Spinal cord (tissue), 9 donors: ENCODE measurements at regions not wholly inside any gene's neighbourhood (a gene's known extent, or its start where the extent isn't known, plus 50 kb on each side); places are given as distances from the start of the nearest gene placed in this dataset.

ENCODE experiments used
- DNase-seq, 6 donors: peaks; one replicate each; pipeline versions ENCODE4 v3.0.0 to v3.0.0-alpha.2; 2013 to 2015; ENCODE audit warnings: low spot score in 6 of 6, low read depth in 4 of 6
- H3K27ac ChIP-seq: one replicate; pipeline ENCODE4 v1.5.1; 2013; ENCODE audit warnings: low read depth, low read length, control low read depth
- H3K27me3 ChIP-seq: one replicate; pipeline ENCODE4 v1.6.1; 2013; ENCODE audit warnings: low read length; ENCODE audit not compliant: control insufficient read depth, insufficient read depth
- H3K36me3 ChIP-seq: one replicate; pipeline ENCODE4 v1.6.1; 2013; ENCODE audit warnings: low read length; ENCODE audit not compliant: control insufficient read depth, insufficient read depth
- H3K4me1 ChIP-seq: one replicate; pipeline ENCODE4 v1.6.1; 2013; ENCODE audit warnings: low read length; ENCODE audit not compliant: control insufficient read depth, insufficient read depth
- H3K4me3 ChIP-seq: one replicate; pipeline ENCODE4 v1.5.1; 2013; ENCODE audit warnings: low read depth, low read length, control low read depth
- H3K9me3 ChIP-seq: one replicate; pipeline ENCODE4 v1.6.1; 2013; ENCODE audit warnings: low read length; ENCODE audit not compliant: control insufficient read depth, insufficient read depth
- WGBS: methylation state at CpG from one replicate; pipeline ENCODE4 v1.1.5; 2013; ENCODE audit warnings: missing lambda C conversion rate; ENCODE audit not compliant: insufficient coverage; 5-methylcytosine and 5-hydroxymethylcytosine counted together
- donor health status: healthy.

DNA sequence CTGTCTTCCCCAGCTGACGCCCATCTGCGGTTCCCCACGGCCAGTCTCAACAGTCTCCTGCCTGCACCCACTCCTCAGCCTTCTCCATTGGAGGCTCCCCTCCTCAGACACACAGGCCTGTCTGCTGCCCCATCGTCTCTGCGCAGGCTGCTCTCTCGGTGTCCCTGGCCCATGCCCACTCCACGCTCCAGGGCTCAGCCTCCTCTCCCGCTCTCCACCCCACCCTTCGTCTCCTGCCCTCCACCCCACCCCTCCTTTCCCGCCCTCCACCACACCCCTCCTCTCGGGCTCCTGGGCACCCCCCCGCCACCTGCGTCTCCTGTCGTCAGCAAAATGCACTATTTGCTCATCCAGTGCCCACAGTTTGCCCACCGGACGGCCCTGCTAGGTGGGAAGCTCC is 119.6 kb upstream of the DIO3 start:
- no peak overlapping the region for H3K4me3 ChIP-seq
- H3K27me3 ChIP-seq, result no peaks in the 10 kb centered on the region
- 95% methylated on average over 14 of the region's 16 CpGs for WGBS
- H3K27ac ChIP-seq, result no peak overlapping the region
- H3K9me3 ChIP-seq, result no peaks in the 10 kb centered on the region
- DNase-seq, result no peak
- no peaks in the 10 kb centered on the region for H3K4me1 ChIP-seq
- H3K36me3 ChIP-seq, result no peaks in the 10 kb centered on the region

DNA sequence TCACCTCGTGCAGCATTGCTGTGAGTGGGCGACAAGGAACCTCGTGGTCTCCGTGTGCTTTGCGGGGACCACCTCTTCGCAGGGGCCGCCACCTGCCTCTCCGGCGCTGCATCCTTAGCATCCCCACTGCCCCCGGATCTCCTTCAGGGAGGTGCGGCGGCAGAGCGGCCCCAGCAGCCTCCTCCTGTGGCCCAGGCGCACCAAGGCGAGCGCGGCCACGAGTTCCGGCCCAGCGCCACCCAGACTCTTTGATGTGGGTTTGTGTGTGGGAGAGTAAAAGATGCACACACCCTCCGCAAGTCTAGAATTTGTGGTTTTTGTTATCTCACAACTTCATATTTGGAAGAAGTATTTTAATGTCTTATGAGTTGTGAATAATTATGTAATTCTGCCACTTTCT is 118.8 kb upstream of the DIO3 start:
- Histone ChIP-seq H3K27ac (no peak overlapping the region), H3K4me1 (no peaks in the 10 kb centered on the region), H3K9me3 (no peaks in the 10 kb centered on the region), H3K36me3 (no peaks in the 10 kb centered on the region), H3K4me3 (no peak overlapping the region), H3K27me3 (no peaks in the 10 kb centered on the region)
- no peak for DNase-seq
- WGBS, result 94% methylated on average over 19 of the region's 21 CpGs

DNA sequence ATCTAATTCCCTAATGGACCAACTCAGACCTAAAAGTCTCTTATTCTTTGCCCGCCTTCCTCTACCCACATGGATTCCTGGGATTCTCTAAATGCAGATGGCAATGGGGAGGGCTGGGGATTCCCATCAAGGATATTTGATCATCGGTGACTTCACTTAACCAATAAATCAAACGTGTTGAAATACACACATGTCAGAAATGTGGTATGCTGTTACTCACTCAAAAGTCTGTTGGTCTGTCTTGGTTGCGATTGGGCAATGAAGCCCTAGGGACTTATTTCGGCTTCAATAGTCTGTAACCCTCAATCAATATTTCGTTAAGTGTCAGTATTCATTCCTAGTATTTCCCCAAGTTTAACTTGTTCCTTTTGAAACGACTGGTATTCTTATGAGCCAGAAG is 117.2 kb upstream of the DIO3 start:
- no peaks in the 10 kb centered on the region for H3K27me3 ChIP-seq
- H3K9me3 ChIP-seq, result no peaks in the 10 kb centered on the region
- no peaks in the 10 kb centered on the region for H3K4me1 ChIP-seq
- WGBS, result 100% methylated on average over 1 of the region's 7 CpGs
- no peak overlapping the region for H3K27ac ChIP-seq
- DNase-seq, result no peak
- H3K36me3 ChIP-seq, result no peaks in the 10 kb centered on the region
- no peak overlapping the region for H3K4me3 ChIP-seq

DNA sequence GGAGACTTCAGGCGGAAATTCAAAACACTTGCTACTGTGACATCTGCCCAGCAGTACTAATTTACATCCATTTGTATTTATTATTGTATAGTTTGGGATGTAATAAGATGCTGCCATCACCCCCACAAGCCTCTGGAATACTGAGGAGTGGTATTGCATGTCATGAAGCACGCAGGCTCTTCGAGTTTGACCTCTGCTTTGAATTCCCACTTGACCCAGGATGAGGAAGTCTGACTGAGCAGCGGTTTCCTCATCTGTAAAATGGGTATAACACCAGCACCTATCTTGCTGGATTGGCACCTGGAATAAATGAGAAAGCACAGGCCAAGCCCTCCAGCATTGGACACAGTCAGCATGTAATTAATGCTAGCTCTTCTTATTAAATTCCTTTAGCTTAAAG is 116.0 kb upstream of the DIO3 start:
- no peak for DNase-seq
- 83% methylated on average over 1 of the region's 4 CpGs for WGBS
- Histone ChIP-seq H3K27me3 (no peaks in the 10 kb centered on the region), H3K27ac (no peak overlapping the region), H3K9me3 (no peaks in the 10 kb centered on the region), H3K4me3 (no peak overlapping the region), H3K4me1 (no peaks in the 10 kb centered on the region), H3K36me3 (no peaks in the 10 kb centered on the region)

DNA sequence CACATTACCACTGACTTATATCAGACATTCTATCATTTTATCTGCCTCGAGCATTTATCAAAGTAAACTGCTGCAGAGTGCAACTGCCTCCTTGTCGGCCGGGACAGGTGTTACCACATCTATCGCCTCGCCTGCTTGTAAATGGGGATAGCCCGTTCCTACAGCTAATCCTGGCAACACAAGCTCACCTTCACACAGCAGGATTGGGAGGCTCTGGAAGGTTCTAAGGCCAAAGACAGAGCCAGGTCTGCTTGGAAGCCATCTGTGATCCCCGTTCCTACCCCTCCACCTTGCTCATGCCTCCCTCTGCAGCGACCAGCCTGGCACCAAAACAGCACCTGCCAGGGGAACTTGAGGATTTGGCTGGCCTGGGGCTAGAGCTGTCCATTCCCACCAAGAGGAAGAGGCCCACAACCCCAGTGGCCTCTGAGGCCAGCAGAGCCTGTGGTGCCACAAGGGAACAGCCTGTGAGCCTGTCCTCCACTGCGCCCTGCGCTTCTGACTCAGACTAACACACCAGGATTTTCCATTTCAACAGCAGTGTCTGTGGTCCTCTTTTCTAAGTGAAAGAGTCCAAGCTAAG is 114.8 kb upstream of the DIO3 start:
- no peaks in the 10 kb centered on the region for H3K36me3 ChIP-seq
- no peak overlapping the region for H3K27ac ChIP-seq
- DNase-seq, result no peak
- no peak overlapping the region for H3K4me3 ChIP-seq
- WGBS, result 92% methylated on average over 9 of the region's 10 CpGs
- H3K4me1 ChIP-seq, result no peaks in the 10 kb centered on the region
- H3K9me3 ChIP-seq, result no peaks in the 10 kb centered on the region
- no peaks in the 10 kb centered on the region for H3K27me3 ChIP-seq

DNA sequence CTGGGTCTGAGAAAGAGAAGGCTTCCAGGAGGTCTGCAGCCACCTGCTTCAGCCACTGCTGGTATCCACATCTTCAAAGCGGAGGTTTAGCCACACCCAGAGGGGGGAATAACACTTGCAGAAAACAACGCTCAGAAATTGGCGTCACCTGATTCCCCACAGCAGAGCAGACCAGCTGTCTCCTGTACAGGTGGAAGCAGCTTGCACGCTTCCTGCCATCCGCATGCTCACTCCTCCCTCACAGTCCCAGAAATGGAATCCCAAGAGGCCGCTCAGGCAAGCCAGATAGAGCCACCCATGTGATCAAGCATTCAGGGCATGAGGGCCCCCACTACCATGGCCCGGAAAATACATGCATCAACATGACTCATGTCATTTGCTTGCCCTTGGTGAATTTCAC is 112.2 kb upstream of the DIO3 start:
- WGBS, result 84% methylated on average over 7 of the region's 7 CpGs
- peaks cover 2% of the 10 kb centered on the region for H3K27me3 ChIP-seq
- no peak for DNase-seq
- H3K36me3 ChIP-seq, result no peaks in the 10 kb centered on the region
- H3K4me1 ChIP-seq, result no peaks in the 10 kb centered on the region
- no peak overlapping the region for H3K4me3 ChIP-seq
- no peak overlapping the region for H3K27ac ChIP-seq
- H3K9me3 ChIP-seq, result no peaks in the 10 kb centered on the region

DNA sequence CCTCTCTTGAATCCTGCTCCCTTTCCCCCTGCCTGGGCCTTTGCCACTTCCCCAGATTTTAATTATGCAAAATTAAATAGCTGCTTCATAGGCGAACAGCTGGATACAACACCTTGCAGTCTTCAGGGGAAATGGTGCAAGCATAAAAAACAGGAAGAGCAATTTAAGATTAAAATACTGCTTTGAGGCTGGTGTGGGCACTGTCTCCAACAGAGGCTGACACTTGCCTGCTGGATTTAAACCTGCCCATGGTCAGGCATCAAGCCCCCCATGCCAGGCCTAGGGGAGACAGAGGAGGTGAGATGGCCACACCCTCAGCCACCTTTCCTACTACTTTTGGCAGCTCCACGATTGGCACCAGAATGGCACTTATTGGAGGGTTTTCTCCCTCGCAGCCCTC is 110.1 kb upstream of the DIO3 start:
- Histone ChIP-seq H3K36me3 (no peaks in the 10 kb centered on the region), H3K27ac (no peak overlapping the region), H3K4me1 (no peaks in the 10 kb centered on the region), H3K9me3 (no peaks in the 10 kb centered on the region), H3K27me3 (peaks cover 16% of the 10 kb centered on the region), H3K4me3 (no peak overlapping the region)
- 83% methylated on average over 2 of the region's 3 CpGs for WGBS
- peak in 1 of 6 donors; percentile 48 for DNase-seq

DNA sequence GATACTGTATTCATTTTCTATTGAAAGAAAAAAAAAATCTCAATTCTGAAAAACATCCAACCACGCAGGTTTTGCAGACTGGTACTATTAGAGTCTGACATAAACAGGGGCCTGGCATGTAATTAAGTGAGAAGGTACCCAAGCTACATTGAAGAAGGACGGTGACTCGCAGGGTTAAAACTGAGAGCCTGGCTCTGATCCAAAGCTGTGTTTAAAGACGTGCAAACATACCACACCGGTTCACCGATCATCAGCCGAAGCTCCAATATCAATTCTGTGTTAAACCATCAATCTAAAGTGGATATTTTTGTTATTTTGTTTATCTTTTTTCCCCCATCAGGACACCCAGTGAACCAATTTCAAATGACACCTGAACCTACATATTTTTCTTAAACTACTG is 108.1 kb upstream of the DIO3 start:
- no peaks in the 10 kb centered on the region for H3K9me3 ChIP-seq
- no peak overlapping the region for H3K27ac ChIP-seq
- DNase-seq, result no peak
- H3K4me3 ChIP-seq, result no peak overlapping the region
- WGBS, result 100% methylated on average over 1 of the region's 7 CpGs
- peaks cover 3% of the 10 kb centered on the region for H3K4me1 ChIP-seq
- H3K36me3 ChIP-seq, result no peaks in the 10 kb centered on the region
- peaks cover 33% of the 10 kb centered on the region for H3K27me3 ChIP-seq

DNA sequence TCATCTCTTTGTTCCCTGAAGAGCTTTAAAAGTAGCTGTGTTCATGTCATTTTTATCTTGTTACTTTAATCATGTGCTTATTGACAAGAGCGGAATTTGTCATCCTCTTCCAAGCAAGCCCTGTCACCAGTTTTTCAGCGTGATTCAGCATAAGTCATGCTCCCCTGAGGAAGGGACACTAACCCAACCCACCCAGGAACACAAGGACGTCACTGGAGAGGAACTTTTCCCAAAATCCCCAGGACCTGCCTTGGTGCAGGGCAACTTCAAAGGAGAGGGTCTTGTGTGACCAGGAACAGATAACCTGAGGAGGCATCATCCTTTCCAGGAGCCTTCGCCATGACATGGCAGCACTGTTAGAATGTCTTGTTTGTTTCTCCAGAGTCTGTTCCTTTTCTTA is 107.1 kb upstream of the DIO3 start:
- Histone ChIP-seq H3K36me3 (no peaks in the 10 kb centered on the region), H3K9me3 (no peaks in the 10 kb centered on the region), H3K4me1 (peaks cover 11% of the 10 kb centered on the region), H3K27me3 (peaks cover 41% of the 10 kb centered on the region), H3K27ac (no peak overlapping the region), H3K4me3 (no peak overlapping the region)
- whole genome bisulfite sequencing, result 70% methylated on average over 2 of the region's 4 CpGs
- DNase-seq, result no peak

DNA sequence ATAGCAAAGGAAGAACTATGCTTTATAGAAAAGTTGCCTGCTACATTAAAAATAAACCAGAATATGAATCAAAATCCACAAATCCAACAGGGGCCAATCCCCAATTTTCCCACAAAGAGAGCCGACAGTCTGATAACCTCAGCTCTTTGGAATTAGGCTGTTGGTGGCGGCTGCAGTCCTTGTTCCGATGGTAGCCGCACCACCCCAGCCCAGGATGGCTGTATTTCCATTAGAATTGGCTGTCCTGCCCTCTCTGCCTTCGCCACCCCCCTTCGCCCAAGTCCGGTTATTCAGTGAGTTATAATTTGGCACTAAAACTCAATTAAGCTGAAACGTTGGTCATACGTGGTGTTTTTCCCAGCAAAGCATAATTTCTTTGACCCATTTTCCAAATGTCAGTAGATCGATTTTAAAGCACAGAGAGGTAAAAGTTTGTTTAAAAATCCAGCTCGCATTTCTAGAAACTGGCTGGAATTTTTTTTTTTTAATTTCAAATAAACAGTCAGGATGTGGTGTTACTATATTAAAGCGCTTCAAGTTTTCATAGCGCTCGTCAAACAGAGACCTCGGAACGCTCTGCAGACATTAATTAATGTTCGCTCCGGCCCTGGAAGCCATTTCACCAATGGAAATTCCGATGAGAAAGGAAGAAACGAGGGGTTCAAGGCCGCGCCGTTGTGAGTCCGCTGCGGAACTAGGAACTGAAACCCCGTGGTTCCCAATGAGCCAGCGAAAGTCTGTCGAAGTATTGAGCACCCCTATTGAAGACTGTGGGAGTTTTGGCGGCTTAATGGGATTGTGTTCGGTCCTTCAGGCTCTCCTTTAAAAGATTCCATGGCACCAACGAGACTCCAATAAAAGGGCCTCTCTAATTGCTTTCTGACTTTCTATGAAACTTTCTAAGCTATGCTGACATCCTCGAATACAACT is 104.8 kb upstream of the DIO3 start:
- Histone ChIP-seq H3K27me3 (peaks cover 60% of the 10 kb centered on the region), H3K36me3 (no peaks in the 10 kb centered on the region), H3K9me3 (no peaks in the 10 kb centered on the region), H3K4me3 (no peak overlapping the region), H3K4me1 (peaks cover 11% of the 10 kb centered on the region), H3K27ac (no peak overlapping the region)
- peak in 2 of 6 donors; percentile 28 to 49 for DNase-seq
- 24% methylated on average over 21 of the region's 32 CpGs for WGBS
